ENCODE measurements at regions not wholly inside any gene's neighbourhood (a gene's known extent, or its start where the extent isn't known, plus 50 kb on each side); places are given as distances from the start of the nearest gene placed in this dataset.

DNA sequence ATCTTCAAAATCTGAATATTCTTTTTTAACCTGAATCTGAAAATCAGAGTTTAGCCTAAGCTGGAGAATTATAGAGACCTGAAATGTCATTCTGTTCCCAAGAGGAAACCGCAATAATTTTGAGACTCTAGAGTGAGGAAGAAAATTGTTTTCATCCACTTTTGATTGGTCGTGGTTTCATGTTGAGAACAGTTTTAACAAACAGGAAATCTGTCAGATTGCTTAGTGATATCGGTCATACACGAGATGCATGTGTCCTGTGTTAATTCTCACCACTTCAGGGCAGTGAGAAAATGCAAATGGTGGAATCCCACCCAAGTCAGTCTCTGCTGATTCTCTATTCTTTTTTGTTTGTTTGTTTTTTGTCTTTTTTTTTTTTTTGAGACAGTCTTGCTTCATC lies 1498.5 kb upstream of the TMEM132C start:
- Mint-ChIP-seq H3K9me3 (ENCODE audit: insufficient read depth) (peaks cover 7% of the 10 kb centered on the region), H3K4me1 (peaks cover 6% of the 10 kb centered on the region)
- intact Hi-C loops (cut with micrococcal nuclease), result no loop called here

DNA sequence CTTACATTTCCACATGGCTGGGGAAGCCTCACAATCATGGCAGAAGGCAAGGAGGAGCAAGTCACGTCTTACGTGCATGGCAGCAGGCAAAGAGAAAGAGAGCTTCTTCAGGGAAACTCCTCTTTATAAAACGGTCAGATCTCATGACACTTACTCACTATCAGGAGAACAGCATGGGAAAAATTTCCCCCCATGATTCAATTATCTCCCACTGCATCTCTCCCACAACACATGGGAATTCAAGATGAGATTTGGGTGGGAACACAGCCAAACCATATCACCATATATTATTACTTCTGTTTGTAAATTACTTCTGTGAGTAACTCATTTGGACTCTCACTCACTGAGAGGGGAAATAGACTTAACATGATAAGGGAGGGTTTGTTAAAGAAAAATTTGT lies 1496.8 kb upstream of the TMEM132C start:
- Mint-ChIP-seq H3K9me3 (ENCODE audit: insufficient read depth) (no peaks in the 10 kb centered on the region), H3K4me1 (peaks cover 6% of the 10 kb centered on the region), H3K4me3 (no peak overlapping the region), H3K27me3 (no peaks in the 10 kb centered on the region), H3K27ac (no peak overlapping the region)
- H3K4me1 ChIP-seq (ENCODE audit: control insufficient read depth in 2 of 2, insufficient read depth in 2 of 2, low read length in 2 of 2), result no peaks in the 10 kb centered on the region
- H4K20me1 ChIP-seq (ENCODE audit: control insufficient read depth, insufficient read depth, low read length, poor library complexity, severe bottlenecking), result no peaks in the 10 kb centered on the region
- H3K9me3 ChIP-seq (ENCODE audit: control extremely low read depth in 1 of 3, control insufficient read depth in 2 of 3, insufficient read depth in 1 of 3, low read length in 2 of 3), result peaks cover 0 to 8% (median 4%) of the 10 kb centered on the region in 3 donors
- TF ChIP-seq EZH2 (IDR thresholded peaks at IDR 0.05; ENCODE audit: borderline replicate concordance, insufficient read depth, low read depth, low read length, poor library complexity, severe bottlenecking), result no peak
- TF ChIP-seq, protein P1, sequence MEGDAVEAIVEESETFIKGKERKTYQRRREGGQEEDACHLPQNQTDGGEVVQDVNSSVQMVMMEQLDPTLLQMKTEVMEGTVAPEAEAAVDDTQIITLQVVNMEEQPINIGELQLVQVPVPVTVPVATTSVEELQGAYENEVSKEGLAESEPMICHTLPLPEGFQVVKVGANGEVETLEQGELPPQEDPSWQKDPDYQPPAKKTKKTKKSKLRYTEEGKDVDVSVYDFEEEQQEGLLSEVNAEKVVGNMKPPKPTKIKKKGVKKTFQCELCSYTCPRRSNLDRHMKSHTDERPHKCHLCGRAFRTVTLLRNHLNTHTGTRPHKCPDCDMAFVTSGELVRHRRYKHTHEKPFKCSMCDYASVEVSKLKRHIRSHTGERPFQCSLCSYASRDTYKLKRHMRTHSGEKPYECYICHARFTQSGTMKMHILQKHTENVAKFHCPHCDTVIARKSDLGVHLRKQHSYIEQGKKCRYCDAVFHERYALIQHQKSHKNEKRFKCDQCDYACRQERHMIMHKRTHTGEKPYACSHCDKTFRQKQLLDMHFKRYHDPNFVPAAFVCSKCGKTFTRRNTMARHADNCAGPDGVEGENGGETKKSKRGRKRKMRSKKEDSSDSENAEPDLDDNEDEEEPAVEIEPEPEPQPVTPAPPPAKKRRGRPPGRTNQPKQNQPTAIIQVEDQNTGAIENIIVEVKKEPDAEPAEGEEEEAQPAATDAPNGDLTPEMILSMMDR (IDR thresholded peaks at IDR 0.05), result no peak
- peaks cover 0 to 4% of the 10 kb centered on the region in 2 experiments for H3K36me3 ChIP-seq (replicated peaks in 1 of 2; ENCODE audit: control extremely low read depth in 1 of 2, control insufficient read depth in 1 of 2, extremely low read depth in 1 of 2, insufficient read depth in 2 of 2, low read length in 1 of 2)
- CTCF ChIA-PET, result no interaction called here
- intact Hi-C loops (cut with micrococcal nuclease), result no loop called here
- DNase-seq (no peak), ATAC-seq (ENCODE audit: low read depth) (no peak)
- WGBS (ENCODE audit: insufficient coverage), result 33% methylated on average over 2 of the region's 3 CpGs
- no peaks in the 10 kb centered on the region for H3K27me3 ChIP-seq (replicated peaks in 1 of 4; ENCODE audit: control extremely low read depth in 1 of 4, control insufficient read depth in 3 of 4, insufficient read depth in 4 of 4, low read length in 3 of 4)
- H2AFZ ChIP-seq (ENCODE audit: insufficient read depth, low read depth, low read length, poor library complexity, severe bottlenecking), result no peak overlapping the region
- no peak overlapping the region for H3K4me2 ChIP-seq (replicated peaks; ENCODE audit: low read depth, low read length, poor library complexity, severe bottlenecking)
- no peaks in the 10 kb centered on the region for H3K79me2 ChIP-seq (ENCODE audit: control insufficient read depth, insufficient read depth, low read length)
- no peak overlapping the region for H3K27ac ChIP-seq (ENCODE audit: low read length in 2 of 2)
- H3K9ac ChIP-seq (ENCODE audit: low read length), result no peak overlapping the region
- H3K4me3 ChIP-seq (ENCODE audit: control extremely low read depth in 1 of 5, extremely low read depth in 1 of 5, insufficient read depth in 1 of 5, low read depth in 2 of 5, low read length in 4 of 5), result peak overlapping the region in 1 of 5 experiments; percentile 12
- POLR2A ChIA-PET, result no interaction called here

More for the DNA sequence above, 1498.5 kb upstream of the TMEM132C start:
- peaks cover 0 to 4% of the 10 kb centered on the region in 2 experiments for H3K36me3 ChIP-seq (replicated peaks in 1 of 2; ENCODE audit: control extremely low read depth in 1 of 2, control insufficient read depth in 1 of 2, extremely low read depth in 1 of 2, insufficient read depth in 2 of 2, low read length in 1 of 2)
- H3K4me2 ChIP-seq (replicated peaks; ENCODE audit: low read depth, low read length, poor library complexity, severe bottlenecking), result no peak overlapping the region
- no peak overlapping the region for H3K9ac ChIP-seq (ENCODE audit: low read length)
- WGBS (ENCODE audit: insufficient coverage), result 22% methylated on average over 4 of the region's 4 CpGs
- no peaks in the 10 kb centered on the region for H4K20me1 ChIP-seq (ENCODE audit: control insufficient read depth, insufficient read depth, low read length, poor library complexity, severe bottlenecking)
- DNase-seq (no peak), ATAC-seq (ENCODE audit: low read depth) (no peak)
- TF ChIP-seq, protein P1 (IDR thresholded peaks at IDR 0.05), result no peak
- no peak for TF ChIP-seq EZH2 (IDR thresholded peaks at IDR 0.05; ENCODE audit: borderline replicate concordance, insufficient read depth, low read depth, low read length, poor library complexity, severe bottlenecking)
- POLR2A ChIA-PET, result interaction anchor here (0.6 kb wide), 1 partner anchor 1843 kb away, joined by 5 read pairs; no protein-coding TSS in a partner anchor
- no peaks in the 10 kb centered on the region for H3K79me2 ChIP-seq (ENCODE audit: control insufficient read depth, insufficient read depth, low read length)
- H3K27me3 ChIP-seq (replicated peaks in 1 of 4; ENCODE audit: control extremely low read depth in 1 of 4, control insufficient read depth in 3 of 4, insufficient read depth in 4 of 4, low read length in 3 of 4), result no peaks in the 10 kb centered on the region
- Mint-ChIP-seq H3K27ac (no peak overlapping the region), H3K4me3 (no peak overlapping the region), H3K27me3 (no peaks in the 10 kb centered on the region)
- H3K27ac ChIP-seq (ENCODE audit: low read length in 2 of 2), result no peak overlapping the region
- no peaks in the 10 kb centered on the region for H3K4me1 ChIP-seq (ENCODE audit: control insufficient read depth in 2 of 2, insufficient read depth in 2 of 2, low read length in 2 of 2)
- H3K9me3 ChIP-seq (ENCODE audit: control extremely low read depth in 1 of 3, control insufficient read depth in 2 of 3, insufficient read depth in 1 of 3, low read length in 2 of 3), result peaks cover 0 to 14% (median 8%) of the 10 kb centered on the region in 3 donors
- no peak overlapping the region for H3K4me3 ChIP-seq (ENCODE audit: control extremely low read depth in 1 of 5, extremely low read depth in 1 of 5, insufficient read depth in 1 of 5, low read depth in 2 of 5, low read length in 4 of 5)
- no peak overlapping the region for H2AFZ ChIP-seq (ENCODE audit: insufficient read depth, low read depth, low read length, poor library complexity, severe bottlenecking)
- CTCF ChIA-PET, result no interaction called here

Measured in B cell (primary cell).